Panc1 (cell line): ENCODE measurements at regions not wholly inside any gene's neighbourhood (a gene's known extent, or its start where the extent isn't known, plus 50 kb on each side); places are given as distances from the start of the nearest gene placed in this dataset.

Experiments used
- ATAC-seq: fragments of 200-7000 bp; cut with Tn5 transposase; 2 replicates; pipeline ENCODE4 v1.9.1; 2020; ENCODE audit warnings: mild to moderate bottlenecking, moderate library complexity
- BruUV-seq: library from RNA; stranded (reverse); fragments of 400-500 nt; replicated peaks from 2 replicates; lab custom pipeline; 2021; lab: Mats Ljungman, UMichigan
- CTCF ChIA-PET: fragments of 300-600 bp; sonication (Branson Sonifier 250); formaldehyde crosslinking; loops from one replicate; lab custom pipeline; 2022; ENCODE audit warnings: antibody characterized with exemption; lab: Charles Lee
- POLR2A ChIA-PET: fragments of 300-600 bp; sonication (Branson Sonifier 250); formaldehyde crosslinking; loops from one replicate; lab custom pipeline; 2022; ENCODE audit warnings: antibody characterized with exemption; lab: Charles Lee
- DNase-seq: peaks from one replicate; pipeline ENCODE4 v3.0.0-alpha.2; 2010; ENCODE audit warnings: low read depth, low spot score
- H3K27ac ChIP-seq: 2 replicates; pipeline ENCODE4 v1.5.1; 2011; ENCODE audit warnings: mild to moderate bottlenecking, low read length, inconsistent platforms
- H3K27me3 ChIP-seq: fragments of 200-500 bp; sonication (Bioruptor generic); 2 replicates; pipeline ENCODE4 v1.6.0; 2014; ENCODE audit warnings: low read length, inconsistent platforms; ENCODE audit not compliant: control insufficient read depth, insufficient read depth
- H3K36me3 ChIP-seq: fragments of 200-500 bp; sonication (Bioruptor generic); 2 replicates; pipeline ENCODE4 v1.5.1; 2014; ENCODE audit warnings: inconsistent platforms, mild to moderate bottlenecking, low read length, moderate library complexity; ENCODE audit not compliant: control insufficient read depth, insufficient read depth
- H3K4me1 ChIP-seq: 2 replicates; pipeline ENCODE4 v1.5.1; 2011; ENCODE audit warnings: inconsistent platforms, mild to moderate bottlenecking, low read length, moderate library complexity; ENCODE audit not compliant: control insufficient read depth, insufficient read depth
- H3K4me3 ChIP-seq, 2 experiments: 2 replicates each; pipeline ENCODE4 v1.5.1; 2011 to 2012; ENCODE audit warnings: low read depth in 2 of 2, low read length in 2 of 2, mild to moderate bottlenecking in 2 of 2, inconsistent platforms in 1 of 2, moderate library complexity in 1 of 2
- H3K9me3 ChIP-seq: fragments of 200-500 bp; sonication (Bioruptor generic); 2 replicates; pipeline ENCODE4 v1.5.1; 2014; ENCODE audit warnings: low read depth, mild to moderate bottlenecking, inconsistent platforms, low read length, moderate library complexity; ENCODE audit not compliant: control insufficient read depth, insufficient read depth
- POLR2AphosphoS5 ChIP-seq: IDR thresholded peaks from 2 replicates; pipeline ENCODE4 v1.6.1; 2012; ENCODE audit warnings: mild to moderate bottlenecking, low read depth, low read length, moderate library complexity
- SIN3A ChIP-seq: IDR thresholded peaks from 2 replicates; pipeline ENCODE4 v1.6.1; 2012; ENCODE audit warnings: low read depth, mild to moderate bottlenecking, low read length, moderate library complexity, borderline replicate concordance; ENCODE audit not compliant: insufficient read depth
- TCF7L2 ChIP-seq: IDR thresholded peaks from 2 replicates; pipeline ENCODE4 v1.6.1; 2011; ENCODE audit warnings: mild to moderate bottlenecking, low read depth, low read length, inconsistent platforms
- in situ Hi-C: cut with HindIII; loops from 2 replicates; pipeline ENCODE4 v1.10.0; 2016; ENCODE audit warnings: low sequenced_read_pairs, low pct_unique_long_range_greater_than_20kb
- intact Hi-C: fragments of 100-400 bp; cut with micrococcal nuclease; formaldehyde crosslinking; loops from one replicate; pipeline ENCODE4 v1.10.0; 2022; ENCODE audit not compliant: unreplicated experiment
- TF ChIP-seq, protein P1 (sequence below), 2 experiments: IDR thresholded peaks; 2 replicates each; pipeline ENCODE4 v1.6.1; 2011 to 2012; ENCODE audit warnings: low read depth in 2 of 2, control low read depth in 1 of 2, low read length in 1 of 2, mild to moderate bottlenecking in 1 of 2, moderate library complexity in 1 of 2; ENCODE audit not compliant: insufficient read depth in 1 of 2
- TF ChIP-seq, protein P2 (sequence below): fragments of 450-650 bp; IDR thresholded peaks from 2 replicates; pipeline ENCODE4 v1.5.1; 2017; ENCODE audit warnings: mild to moderate bottlenecking

GRCh38 chr16:10232757-10233156 lies 50.5 kb upstream of the GRIN2A start:
- Histone ChIP-seq H3K36me3 (no peaks in the 10 kb centered on the region), H3K9me3 (no peaks in the 10 kb centered on the region; the same call in 1 of the 2 replicates), H3K27ac (no peak overlapping the region), H3K27me3 (peaks cover 2% of the 10 kb centered on the region; the same call in 1 of the 2 replicates), H3K4me3 (no peak overlapping the region), H3K4me1 (no peaks in the 10 kb centered on the region)
- DNase-seq, result no peak
- no TSS peak for BruUV-seq
- intact Hi-C loops (no loop called here), in situ Hi-C loops (no loop called here)
- ChIA-PET POLR2A (no interaction called here), CTCF (no interaction called here)
- ATAC-seq, result no peak
- no peak for TF ChIP-seq SIN3A
- TF ChIP-seq TCF7L2, result no peak
- TF ChIP-seq, protein P1, sequence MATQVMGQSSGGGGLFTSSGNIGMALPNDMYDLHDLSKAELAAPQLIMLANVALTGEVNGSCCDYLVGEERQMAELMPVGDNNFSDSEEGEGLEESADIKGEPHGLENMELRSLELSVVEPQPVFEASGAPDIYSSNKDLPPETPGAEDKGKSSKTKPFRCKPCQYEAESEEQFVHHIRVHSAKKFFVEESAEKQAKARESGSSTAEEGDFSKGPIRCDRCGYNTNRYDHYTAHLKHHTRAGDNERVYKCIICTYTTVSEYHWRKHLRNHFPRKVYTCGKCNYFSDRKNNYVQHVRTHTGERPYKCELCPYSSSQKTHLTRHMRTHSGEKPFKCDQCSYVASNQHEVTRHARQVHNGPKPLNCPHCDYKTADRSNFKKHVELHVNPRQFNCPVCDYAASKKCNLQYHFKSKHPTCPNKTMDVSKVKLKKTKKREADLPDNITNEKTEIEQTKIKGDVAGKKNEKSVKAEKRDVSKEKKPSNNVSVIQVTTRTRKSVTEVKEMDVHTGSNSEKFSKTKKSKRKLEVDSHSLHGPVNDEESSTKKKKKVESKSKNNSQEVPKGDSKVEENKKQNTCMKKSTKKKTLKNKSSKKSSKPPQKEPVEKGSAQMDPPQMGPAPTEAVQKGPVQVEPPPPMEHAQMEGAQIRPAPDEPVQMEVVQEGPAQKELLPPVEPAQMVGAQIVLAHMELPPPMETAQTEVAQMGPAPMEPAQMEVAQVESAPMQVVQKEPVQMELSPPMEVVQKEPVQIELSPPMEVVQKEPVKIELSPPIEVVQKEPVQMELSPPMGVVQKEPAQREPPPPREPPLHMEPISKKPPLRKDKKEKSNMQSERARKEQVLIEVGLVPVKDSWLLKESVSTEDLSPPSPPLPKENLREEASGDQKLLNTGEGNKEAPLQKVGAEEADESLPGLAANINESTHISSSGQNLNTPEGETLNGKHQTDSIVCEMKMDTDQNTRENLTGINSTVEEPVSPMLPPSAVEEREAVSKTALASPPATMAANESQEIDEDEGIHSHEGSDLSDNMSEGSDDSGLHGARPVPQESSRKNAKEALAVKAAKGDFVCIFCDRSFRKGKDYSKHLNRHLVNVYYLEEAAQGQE (IDR thresholded peaks at IDR 0.05; ENCODE audit: insufficient read depth in 1 of 2, low read depth in 2 of 2, low read length in 1 of 2), result no peak
- no peak for TF ChIP-seq POLR2AphosphoS5
- TF ChIP-seq, protein P2, sequence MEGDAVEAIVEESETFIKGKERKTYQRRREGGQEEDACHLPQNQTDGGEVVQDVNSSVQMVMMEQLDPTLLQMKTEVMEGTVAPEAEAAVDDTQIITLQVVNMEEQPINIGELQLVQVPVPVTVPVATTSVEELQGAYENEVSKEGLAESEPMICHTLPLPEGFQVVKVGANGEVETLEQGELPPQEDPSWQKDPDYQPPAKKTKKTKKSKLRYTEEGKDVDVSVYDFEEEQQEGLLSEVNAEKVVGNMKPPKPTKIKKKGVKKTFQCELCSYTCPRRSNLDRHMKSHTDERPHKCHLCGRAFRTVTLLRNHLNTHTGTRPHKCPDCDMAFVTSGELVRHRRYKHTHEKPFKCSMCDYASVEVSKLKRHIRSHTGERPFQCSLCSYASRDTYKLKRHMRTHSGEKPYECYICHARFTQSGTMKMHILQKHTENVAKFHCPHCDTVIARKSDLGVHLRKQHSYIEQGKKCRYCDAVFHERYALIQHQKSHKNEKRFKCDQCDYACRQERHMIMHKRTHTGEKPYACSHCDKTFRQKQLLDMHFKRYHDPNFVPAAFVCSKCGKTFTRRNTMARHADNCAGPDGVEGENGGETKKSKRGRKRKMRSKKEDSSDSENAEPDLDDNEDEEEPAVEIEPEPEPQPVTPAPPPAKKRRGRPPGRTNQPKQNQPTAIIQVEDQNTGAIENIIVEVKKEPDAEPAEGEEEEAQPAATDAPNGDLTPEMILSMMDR, result no peak

DNA sequence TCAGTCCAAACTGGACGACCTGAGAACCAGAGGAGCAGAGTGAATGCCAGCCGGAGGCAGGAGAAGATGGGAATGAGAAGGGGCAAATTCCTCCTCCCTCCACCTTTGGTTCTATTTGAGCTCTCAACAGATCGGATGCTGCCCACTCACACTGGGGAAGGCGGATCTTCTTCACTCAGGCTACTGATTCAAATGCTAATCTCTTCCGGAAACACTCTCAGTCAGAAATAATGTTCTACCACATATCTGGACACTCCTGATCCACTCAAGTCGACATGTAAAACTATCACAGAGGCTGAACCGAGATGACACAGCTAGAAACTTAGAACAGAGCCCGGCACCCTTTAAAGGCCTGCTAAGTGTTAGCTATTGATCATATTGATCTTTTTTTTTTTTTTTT lies 57.4 kb upstream of the GRIN2A start:
- intact Hi-C loops (no loop called here), in situ Hi-C loops (no loop called here)
- TF ChIP-seq SIN3A, result no peak
- TF ChIP-seq, protein P1 (IDR thresholded peaks at IDR 0.05; ENCODE audit: insufficient read depth in 1 of 2, low read depth in 2 of 2, low read length in 1 of 2), result no peak
- TF ChIP-seq, protein P2, result no peak
- no peak for TF ChIP-seq TCF7L2
- TF ChIP-seq POLR2AphosphoS5, result no peak
- ChIA-PET POLR2A (no interaction called here), CTCF (no interaction called here)
- BruUV-seq, result no TSS peak
- no peaks in the 10 kb centered on the region for H3K9me3 ChIP-seq
- ATAC-seq (no peak), DNase-seq (no peak)
- no peaks in the 10 kb centered on the region for H3K36me3 ChIP-seq
- no peaks in the 10 kb centered on the region for H3K4me1 ChIP-seq
- H3K27ac ChIP-seq, result no peak overlapping the region
- peaks cover 2% of the 10 kb centered on the region; the same call in 1 of the 2 replicates for H3K27me3 ChIP-seq
- no peak overlapping the region for H3K4me3 ChIP-seq
